Liver (tissue), 8 donors: ENCODE measurements at regions not wholly inside any gene's neighbourhood (a gene's known extent, or its start where the extent isn't known, plus 50 kb on each side); places are given as distances from the start of the nearest gene placed in this dataset.

Source experiments
- DNase-seq: peaks from one replicate; pipeline ENCODE4 v3.0.0-alpha.2; 2017; ENCODE audit warnings: low spot score
- H3K27ac ChIP-seq, 2 donors: one replicate each; pipeline ENCODE4 v1.7.0; 2013; ENCODE audit warnings: inconsistent platforms in 2 of 2, low read length in 2 of 2, control low read depth in 1 of 2, low read depth in 1 of 2, mild to moderate bottlenecking in 1 of 2
- H3K27me3 ChIP-seq, 4 donors: one replicate each; pipeline versions ENCODE4 v1.6.1 to v1.7.0; 2013; ENCODE audit warnings: low read length in 3 of 4, inconsistent platforms in 1 of 4, mild to moderate bottlenecking in 1 of 4, moderate library complexity in 1 of 4; ENCODE audit not compliant: control insufficient read depth in 4 of 4, insufficient read depth in 4 of 4
- H3K36me3 ChIP-seq, 4 donors: one replicate each; pipeline versions ENCODE4 v1.6.1 to v1.7.0; 2013; ENCODE audit warnings: low read length in 3 of 4, mild to moderate bottlenecking in 3 of 4, low read depth in 1 of 4, moderate library complexity in 1 of 4; ENCODE audit not compliant: control insufficient read depth in 4 of 4, insufficient read depth in 3 of 4
- H3K4me1 ChIP-seq, 4 donors: one replicate each; pipeline versions ENCODE4 v1.6.1 to v1.7.0; 2013; ENCODE audit warnings: low read length in 3 of 4, mild to moderate bottlenecking in 3 of 4, moderate library complexity in 1 of 4; ENCODE audit not compliant: control insufficient read depth in 4 of 4, insufficient read depth in 4 of 4
- H3K4me3 ChIP-seq, 3 donors: one replicate each; pipeline versions ENCODE4 v1.6.1 to v1.7.0; 2013; ENCODE audit warnings: low read length in 3 of 3, control low read depth in 1 of 3, low read depth in 1 of 3, mild to moderate bottlenecking in 1 of 3
- H3K9ac ChIP-seq, 2 donors: one replicate each; pipeline ENCODE4 v1.7.0; 2013; ENCODE audit warnings: low read length in 2 of 2, mild to moderate bottlenecking in 2 of 2, moderate library complexity in 2 of 2, control low read depth in 1 of 2, low read depth in 1 of 2
- H3K9me3 ChIP-seq, 4 donors: one replicate each; pipeline versions ENCODE4 v1.6.1 to v1.7.0; 2013; ENCODE audit warnings: low read length in 3 of 4; ENCODE audit not compliant: control insufficient read depth in 4 of 4
- GABPA ChIP-seq, 2 donors: IDR thresholded peaks in 1 of 2; conservative IDR thresholded peaks in 1 of 2; 2 replicates each; pipeline ENCODE4 v1.6.1; 2016; ENCODE audit warnings: antibody characterized with exemption in 2 of 2, mild to moderate bottlenecking in 1 of 2, moderate library complexity in 1 of 2
- HNF4A ChIP-seq, 2 donors: conservative IDR thresholded peaks; 2 replicates each; pipeline ENCODE4 v1.6.1; 2016; ENCODE audit warnings: antibody characterized with exemption in 2 of 2, mild to moderate bottlenecking in 2 of 2
- RAD21 ChIP-seq, 2 donors: IDR thresholded peaks; 2 replicates each; pipeline ENCODE4 v1.6.1; 2016; ENCODE audit warnings: antibody characterized with exemption in 2 of 2, mild to moderate bottlenecking in 2 of 2
- SP1 ChIP-seq: IDR thresholded peaks from 2 replicates; pipeline ENCODE4 v1.6.1; 2018; ENCODE audit warnings: antibody characterized with exemption, mild to moderate bottlenecking
- WGBS: extraction: QIAGEN DNeasy Blood & Tissue Kit; methylation state at CpG from one replicate; pipeline ENCODE4 v1.1.7; 2013; 5-methylcytosine and 5-hydroxymethylcytosine counted together
- TF ChIP-seq, protein P1 (sequence below): IDR thresholded peaks from 2 replicates; pipeline ENCODE4 v1.6.1; 2016; ENCODE audit warnings: antibody characterized with exemption
- TF ChIP-seq, protein P2 (sequence below): IDR thresholded peaks from 2 replicates; pipeline ENCODE4 v1.6.1; 2016; ENCODE audit warnings: antibody characterized with exemption, mild to moderate bottlenecking
- TF ChIP-seq, protein P3 (sequence below): IDR thresholded peaks from 2 replicates; pipeline ENCODE4 v1.6.1; 2016; ENCODE audit warnings: antibody characterized with exemption
- TF ChIP-seq, protein P4 (sequence below): fragments of 150-350 bp; IDR thresholded peaks from 2 replicates; pipeline ENCODE4 v1.5.1; 2017; ENCODE audit warnings: improper control_type of control experiment, low read depth, low read length; ENCODE audit not compliant: missing input control
- donor health status: healthy.
- donor health status: healthy.
- donor health status: healthy.
- donor health status: healthy.
- donor health status: healthy.

DNA sequence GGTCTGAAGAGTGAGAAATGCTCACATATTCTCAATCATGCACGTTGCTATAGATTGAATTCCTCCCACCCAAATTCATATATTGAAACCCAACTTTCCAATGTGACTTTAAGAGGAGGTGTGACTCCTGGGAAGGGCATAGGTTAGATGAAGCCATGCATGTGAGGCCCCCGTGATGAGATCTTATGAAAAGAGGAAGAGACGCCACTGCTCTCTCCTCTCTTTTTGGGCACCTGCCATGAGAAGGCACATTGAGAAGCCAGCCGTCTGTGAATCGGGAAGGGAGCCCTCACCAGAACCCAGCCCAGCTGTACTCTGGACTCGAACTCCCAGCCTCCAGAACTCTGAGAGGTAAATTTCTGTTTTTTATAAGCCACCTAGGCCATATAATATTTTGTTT is 842.6 kb upstream of the SALL3 start:
- Histone ChIP-seq H3K27ac (no peak overlapping the region), H3K9me3 (no peaks in the 10 kb centered on the region), H3K4me3 (no peak overlapping the region), H3K36me3 (no peaks in the 10 kb centered on the region), H3K4me1 (no peaks in the 10 kb centered on the region), H3K9ac (no peak overlapping the region), H3K27me3 (peaks cover 0 to 4% (median 0%) of the 10 kb centered on the region in 4 donors)
- 70% methylated on average over 6 of the region's 6 CpGs for WGBS
- no peak for DNase-seq
- TF ChIP-seq, protein P1, sequence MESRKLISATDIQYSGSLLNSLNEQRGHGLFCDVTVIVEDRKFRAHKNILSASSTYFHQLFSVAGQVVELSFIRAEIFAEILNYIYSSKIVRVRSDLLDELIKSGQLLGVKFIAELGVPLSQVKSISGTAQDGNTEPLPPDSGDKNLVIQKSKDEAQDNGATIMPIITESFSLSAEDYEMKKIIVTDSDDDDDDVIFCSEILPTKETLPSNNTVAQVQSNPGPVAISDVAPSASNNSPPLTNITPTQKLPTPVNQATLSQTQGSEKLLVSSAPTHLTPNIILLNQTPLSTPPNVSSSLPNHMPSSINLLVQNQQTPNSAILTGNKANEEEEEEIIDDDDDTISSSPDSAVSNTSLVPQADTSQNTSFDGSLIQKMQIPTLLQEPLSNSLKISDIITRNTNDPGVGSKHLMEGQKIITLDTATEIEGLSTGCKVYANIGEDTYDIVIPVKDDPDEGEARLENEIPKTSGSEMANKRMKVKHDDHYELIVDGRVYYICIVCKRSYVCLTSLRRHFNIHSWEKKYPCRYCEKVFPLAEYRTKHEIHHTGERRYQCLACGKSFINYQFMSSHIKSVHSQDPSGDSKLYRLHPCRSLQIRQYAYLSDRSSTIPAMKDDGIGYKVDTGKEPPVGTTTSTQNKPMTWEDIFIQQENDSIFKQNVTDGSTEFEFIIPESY, result no peak
- TF ChIP-seq, protein P2, sequence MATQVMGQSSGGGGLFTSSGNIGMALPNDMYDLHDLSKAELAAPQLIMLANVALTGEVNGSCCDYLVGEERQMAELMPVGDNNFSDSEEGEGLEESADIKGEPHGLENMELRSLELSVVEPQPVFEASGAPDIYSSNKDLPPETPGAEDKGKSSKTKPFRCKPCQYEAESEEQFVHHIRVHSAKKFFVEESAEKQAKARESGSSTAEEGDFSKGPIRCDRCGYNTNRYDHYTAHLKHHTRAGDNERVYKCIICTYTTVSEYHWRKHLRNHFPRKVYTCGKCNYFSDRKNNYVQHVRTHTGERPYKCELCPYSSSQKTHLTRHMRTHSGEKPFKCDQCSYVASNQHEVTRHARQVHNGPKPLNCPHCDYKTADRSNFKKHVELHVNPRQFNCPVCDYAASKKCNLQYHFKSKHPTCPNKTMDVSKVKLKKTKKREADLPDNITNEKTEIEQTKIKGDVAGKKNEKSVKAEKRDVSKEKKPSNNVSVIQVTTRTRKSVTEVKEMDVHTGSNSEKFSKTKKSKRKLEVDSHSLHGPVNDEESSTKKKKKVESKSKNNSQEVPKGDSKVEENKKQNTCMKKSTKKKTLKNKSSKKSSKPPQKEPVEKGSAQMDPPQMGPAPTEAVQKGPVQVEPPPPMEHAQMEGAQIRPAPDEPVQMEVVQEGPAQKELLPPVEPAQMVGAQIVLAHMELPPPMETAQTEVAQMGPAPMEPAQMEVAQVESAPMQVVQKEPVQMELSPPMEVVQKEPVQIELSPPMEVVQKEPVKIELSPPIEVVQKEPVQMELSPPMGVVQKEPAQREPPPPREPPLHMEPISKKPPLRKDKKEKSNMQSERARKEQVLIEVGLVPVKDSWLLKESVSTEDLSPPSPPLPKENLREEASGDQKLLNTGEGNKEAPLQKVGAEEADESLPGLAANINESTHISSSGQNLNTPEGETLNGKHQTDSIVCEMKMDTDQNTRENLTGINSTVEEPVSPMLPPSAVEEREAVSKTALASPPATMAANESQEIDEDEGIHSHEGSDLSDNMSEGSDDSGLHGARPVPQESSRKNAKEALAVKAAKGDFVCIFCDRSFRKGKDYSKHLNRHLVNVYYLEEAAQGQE, result no peak
- TF ChIP-seq RAD21 (IDR thresholded peaks at IDR 0.05), result no peak

GRCh38 chr18:78138983-78139496 is 840.6 kb upstream of the SALL3 start:
- TF ChIP-seq, protein P1, result no peak
- no peak for TF ChIP-seq GABPA (IDR thresholded peaks at IDR 0.05 in 1 of 2, conservative IDR thresholded peaks at IDR 0.05 in 1 of 2)
- TF ChIP-seq, protein P3, sequence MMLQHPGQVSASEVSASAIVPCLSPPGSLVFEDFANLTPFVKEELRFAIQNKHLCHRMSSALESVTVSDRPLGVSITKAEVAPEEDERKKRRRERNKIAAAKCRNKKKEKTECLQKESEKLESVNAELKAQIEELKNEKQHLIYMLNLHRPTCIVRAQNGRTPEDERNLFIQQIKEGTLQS, result no peak
- no peak for TF ChIP-seq HNF4A (conservative IDR thresholded peaks at IDR 0.05)
- TF ChIP-seq, protein P4, sequence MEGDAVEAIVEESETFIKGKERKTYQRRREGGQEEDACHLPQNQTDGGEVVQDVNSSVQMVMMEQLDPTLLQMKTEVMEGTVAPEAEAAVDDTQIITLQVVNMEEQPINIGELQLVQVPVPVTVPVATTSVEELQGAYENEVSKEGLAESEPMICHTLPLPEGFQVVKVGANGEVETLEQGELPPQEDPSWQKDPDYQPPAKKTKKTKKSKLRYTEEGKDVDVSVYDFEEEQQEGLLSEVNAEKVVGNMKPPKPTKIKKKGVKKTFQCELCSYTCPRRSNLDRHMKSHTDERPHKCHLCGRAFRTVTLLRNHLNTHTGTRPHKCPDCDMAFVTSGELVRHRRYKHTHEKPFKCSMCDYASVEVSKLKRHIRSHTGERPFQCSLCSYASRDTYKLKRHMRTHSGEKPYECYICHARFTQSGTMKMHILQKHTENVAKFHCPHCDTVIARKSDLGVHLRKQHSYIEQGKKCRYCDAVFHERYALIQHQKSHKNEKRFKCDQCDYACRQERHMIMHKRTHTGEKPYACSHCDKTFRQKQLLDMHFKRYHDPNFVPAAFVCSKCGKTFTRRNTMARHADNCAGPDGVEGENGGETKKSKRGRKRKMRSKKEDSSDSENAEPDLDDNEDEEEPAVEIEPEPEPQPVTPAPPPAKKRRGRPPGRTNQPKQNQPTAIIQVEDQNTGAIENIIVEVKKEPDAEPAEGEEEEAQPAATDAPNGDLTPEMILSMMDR, result no peak
- TF ChIP-seq RAD21 (IDR thresholded peaks at IDR 0.05), result no peak
- TF ChIP-seq SP1, result no peak
- DNase-seq, result no peak
- H3K4me3 ChIP-seq, result no peak overlapping the region
- no peaks in the 10 kb centered on the region for H3K36me3 ChIP-seq
- H3K9me3 ChIP-seq, result no peaks in the 10 kb centered on the region
- no peaks in the 10 kb centered on the region for H3K4me1 ChIP-seq
- H3K27me3 ChIP-seq, result no peaks in the 10 kb centered on the region
- no peak overlapping the region for H3K9ac ChIP-seq
- WGBS, result 33% methylated on average over 11 of the region's 11 CpGs
- no peak overlapping the region for H3K27ac ChIP-seq
